IMR-90 (cell line): ENCODE measurements at regions not wholly inside any gene's neighbourhood (a gene's known extent, or its start where the extent isn't known, plus 50 kb on each side); places are given as distances from the start of the nearest gene placed in this dataset.

ENCODE experiments used
- BHLHE40 ChIP-seq: fragments of 150-350 bp; IDR thresholded peaks from 2 replicates; pipeline ENCODE4 v1.6.1; 2016; ENCODE audit warnings: mild to moderate bottlenecking, low read depth, low read length
- FOS ChIP-seq: fragments of 150-350 bp; IDR thresholded peaks from 2 replicates; pipeline ENCODE4 v1.6.1; 2016; ENCODE audit warnings: low read depth, low read length
- MXI1 ChIP-seq: IDR thresholded peaks from 2 replicates; pipeline ENCODE4 v1.6.1; 2012; ENCODE audit warnings: low read depth, mild to moderate bottlenecking, low read length, moderate library complexity, borderline replicate concordance
- POLR2A ChIP-seq: IDR thresholded peaks from 2 replicates; pipeline ENCODE4 v1.6.1; 2012; ENCODE audit warnings: mild to moderate bottlenecking, low read depth, low read length
- RAD21 ChIP-seq: IDR thresholded peaks from 2 replicates; pipeline ENCODE4 v1.6.1; 2012; ENCODE audit warnings: low read length, improper control_type of control experiment
- RFX5 ChIP-seq: IDR thresholded peaks from 2 replicates; pipeline ENCODE4 v1.8.0; 2012; ENCODE audit warnings: low read depth, mild to moderate bottlenecking, low read length, moderate library complexity
- TF ChIP-seq, protein P1 (sequence below): conservative IDR thresholded peaks from 2 replicates; pipeline ENCODE4 v1.5.1; 2012; ENCODE audit warnings: mild to moderate bottlenecking, low read depth, low read length, improper control_type of control experiment

DNA sequence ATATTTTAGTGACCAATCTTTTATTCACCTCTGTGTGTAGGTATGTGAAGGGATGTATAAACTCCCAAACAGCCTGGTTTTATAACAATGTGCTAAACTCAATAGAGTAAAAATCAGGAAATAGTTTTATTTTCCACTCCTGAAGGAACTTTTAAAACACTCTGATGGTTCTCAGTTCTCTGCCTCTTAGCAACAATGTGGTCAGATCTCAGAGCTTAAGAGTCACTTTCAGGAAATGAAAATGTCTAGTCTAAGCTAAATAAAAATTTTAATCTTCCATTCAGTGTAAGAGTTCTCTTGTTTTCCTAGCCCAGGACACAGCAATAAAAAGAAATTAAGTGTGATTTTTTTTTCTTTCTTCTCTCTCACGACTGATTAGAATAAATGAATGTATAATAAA, 718.0 kb downstream of the C12orf50 start:
- TF ChIP-seq, protein P1, sequence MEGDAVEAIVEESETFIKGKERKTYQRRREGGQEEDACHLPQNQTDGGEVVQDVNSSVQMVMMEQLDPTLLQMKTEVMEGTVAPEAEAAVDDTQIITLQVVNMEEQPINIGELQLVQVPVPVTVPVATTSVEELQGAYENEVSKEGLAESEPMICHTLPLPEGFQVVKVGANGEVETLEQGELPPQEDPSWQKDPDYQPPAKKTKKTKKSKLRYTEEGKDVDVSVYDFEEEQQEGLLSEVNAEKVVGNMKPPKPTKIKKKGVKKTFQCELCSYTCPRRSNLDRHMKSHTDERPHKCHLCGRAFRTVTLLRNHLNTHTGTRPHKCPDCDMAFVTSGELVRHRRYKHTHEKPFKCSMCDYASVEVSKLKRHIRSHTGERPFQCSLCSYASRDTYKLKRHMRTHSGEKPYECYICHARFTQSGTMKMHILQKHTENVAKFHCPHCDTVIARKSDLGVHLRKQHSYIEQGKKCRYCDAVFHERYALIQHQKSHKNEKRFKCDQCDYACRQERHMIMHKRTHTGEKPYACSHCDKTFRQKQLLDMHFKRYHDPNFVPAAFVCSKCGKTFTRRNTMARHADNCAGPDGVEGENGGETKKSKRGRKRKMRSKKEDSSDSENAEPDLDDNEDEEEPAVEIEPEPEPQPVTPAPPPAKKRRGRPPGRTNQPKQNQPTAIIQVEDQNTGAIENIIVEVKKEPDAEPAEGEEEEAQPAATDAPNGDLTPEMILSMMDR = no peak
- TF ChIP-seq POLR2A (no peak), BHLHE40 (no peak), RAD21 (no peak), RFX5 (peak; percentile 60; the same call in 1 of the 2 replicates), MXI1 (no peak), FOS (no peak)
